ENCODE measurements at regions not wholly inside any gene's neighbourhood (a gene's known extent, or its start where the extent isn't known, plus 50 kb on each side); places are given as distances from the start of the nearest gene placed in this dataset.

- H3K27ac ChIP-seq (ENCODE audit: insufficient read depth in 1 of 2, low read depth in 1 of 2, low read length in 2 of 2, poor library complexity in 1 of 2, severe bottlenecking in 2 of 2) = no peak overlapping the region
- H3K36me3 ChIP-seq (ENCODE audit: control insufficient read depth in 4 of 4, insufficient read depth in 4 of 4, low read length in 3 of 4) = no peaks in the 10 kb centered on the region
- ChIA-PET CTCF (no interaction called here), POLR2A (no interaction called here)
- no peak overlapping the region for H3K4me3 ChIP-seq (ENCODE audit: control insufficient read depth in 1 of 7, extremely low read depth in 1 of 7, insufficient read depth in 4 of 7, low read depth in 2 of 7, low read length in 6 of 7)
- H3K27me3 ChIP-seq (replicated peaks in 2 of 5; ENCODE audit: control insufficient read depth in 4 of 5, insufficient read depth in 5 of 5, low read length in 4 of 5) = no peaks in the 10 kb centered on the region
- H3K4me1 ChIP-seq (ENCODE audit: control extremely low read depth in 1 of 4, control insufficient read depth in 4 of 4, insufficient read depth in 4 of 4, low read length in 3 of 4) = no peaks in the 10 kb centered on the region
- DNase-seq = no peak
- no peaks in the 10 kb centered on the region for H3K9me3 ChIP-seq (ENCODE audit: control extremely low read depth in 1 of 5, control insufficient read depth in 4 of 5, insufficient read depth in 2 of 5, low read depth in 1 of 5, low read length in 4 of 5)
- 90% methylated on average over 3 of the region's 3 CpGs for WGBS (ENCODE audit: insufficient coverage)
These were observed 326.2 kb upstream of the POT1 start for GRCh38 chr7:125255810-125256209.

GRCh38 chr7:125254566-125254965 is 324.9 kb upstream of the POT1 start:
- ChIA-PET CTCF (no interaction called here), POLR2A (no interaction called here)
- no peak overlapping the region for H3K27ac ChIP-seq (ENCODE audit: insufficient read depth in 1 of 2, low read depth in 1 of 2, low read length in 2 of 2, poor library complexity in 1 of 2, severe bottlenecking in 2 of 2)
- H3K4me1 ChIP-seq (ENCODE audit: control extremely low read depth in 1 of 4, control insufficient read depth in 4 of 4, insufficient read depth in 4 of 4, low read length in 3 of 4) = no peaks in the 10 kb centered on the region
- DNase-seq = no peak
- H3K36me3 ChIP-seq (ENCODE audit: control insufficient read depth in 4 of 4, insufficient read depth in 4 of 4, low read length in 3 of 4) = no peaks in the 10 kb centered on the region
- no peaks in the 10 kb centered on the region for H3K27me3 ChIP-seq (replicated peaks in 2 of 5; ENCODE audit: control insufficient read depth in 4 of 5, insufficient read depth in 5 of 5, low read length in 4 of 5)
- WGBS (ENCODE audit: insufficient coverage) = no CpG with 5 or more reads among the region's 1 CpG
- H3K9me3 ChIP-seq (ENCODE audit: control extremely low read depth in 1 of 5, control insufficient read depth in 4 of 5, insufficient read depth in 2 of 5, low read depth in 1 of 5, low read length in 4 of 5) = no peaks in the 10 kb centered on the region
- H3K4me3 ChIP-seq (ENCODE audit: control insufficient read depth in 1 of 7, extremely low read depth in 1 of 7, insufficient read depth in 4 of 7, low read depth in 2 of 7, low read length in 6 of 7) = no peak overlapping the region

- WGBS (ENCODE audit: insufficient coverage) = 100% methylated on average over 3 of the region's 3 CpGs
- POLR2A ChIA-PET = no interaction called here
- DNase-seq = no peak
These were observed 324.0 kb upstream of the POT1 start for GRCh38 chr7:125253452-125254190.

GRCh38 chr7:125247514-125248098 is 318.0 kb upstream of the POT1 start:
- no peak overlapping the region for H3K27ac ChIP-seq (ENCODE audit: insufficient read depth in 1 of 2, low read depth in 1 of 2, low read length in 2 of 2, poor library complexity in 1 of 2, severe bottlenecking in 2 of 2)
- no peaks in the 10 kb centered on the region for H3K27me3 ChIP-seq (replicated peaks in 2 of 5; ENCODE audit: control insufficient read depth in 4 of 5, insufficient read depth in 5 of 5, low read length in 4 of 5)
- no peak for DNase-seq
- no peaks in the 10 kb centered on the region for H3K36me3 ChIP-seq (ENCODE audit: control insufficient read depth in 4 of 4, insufficient read depth in 4 of 4, low read length in 3 of 4)
- no peak overlapping the region for H3K4me3 ChIP-seq (ENCODE audit: control insufficient read depth in 1 of 7, extremely low read depth in 1 of 7, insufficient read depth in 4 of 7, low read depth in 2 of 7, low read length in 6 of 7)
- no CpG with 5 or more reads among the region's 1 CpG for WGBS (ENCODE audit: insufficient coverage)
- H3K9me3 ChIP-seq (ENCODE audit: control extremely low read depth in 1 of 5, control insufficient read depth in 4 of 5, insufficient read depth in 2 of 5, low read depth in 1 of 5, low read length in 4 of 5) = no peaks in the 10 kb centered on the region
- CTCF ChIA-PET = interaction anchor here (1.2 kb wide), 1 partner anchor 17 kb away, joined by 3 read pairs; no protein-coding TSS in a partner anchor
- no peaks in the 10 kb centered on the region for H3K4me1 ChIP-seq (ENCODE audit: control extremely low read depth in 1 of 4, control insufficient read depth in 4 of 4, insufficient read depth in 4 of 4, low read length in 3 of 4)
- POLR2A ChIA-PET = no interaction called here

More at GRCh38 chr7:125253452-125254190, 324.0 kb upstream of the POT1 start:
- Histone ChIP-seq H3K36me3 (ENCODE audit: control insufficient read depth in 4 of 4, insufficient read depth in 4 of 4, low read length in 3 of 4) (no peaks in the 10 kb centered on the region), H3K4me3 (ENCODE audit: control insufficient read depth in 1 of 7, extremely low read depth in 1 of 7, insufficient read depth in 4 of 7, low read depth in 2 of 7, low read length in 6 of 7) (no peak overlapping the region), H3K27me3 (replicated peaks in 2 of 5; ENCODE audit: control insufficient read depth in 4 of 5, insufficient read depth in 5 of 5, low read length in 4 of 5) (no peaks in the 10 kb centered on the region), H3K9me3 (ENCODE audit: control extremely low read depth in 1 of 5, control insufficient read depth in 4 of 5, insufficient read depth in 2 of 5, low read depth in 1 of 5, low read length in 4 of 5) (no peaks in the 10 kb centered on the region), H3K4me1 (ENCODE audit: control extremely low read depth in 1 of 4, control insufficient read depth in 4 of 4, insufficient read depth in 4 of 4, low read length in 3 of 4) (no peaks in the 10 kb centered on the region), H3K27ac (ENCODE audit: insufficient read depth in 1 of 2, low read depth in 1 of 2, low read length in 2 of 2, poor library complexity in 1 of 2, severe bottlenecking in 2 of 2) (no peak overlapping the region)
- CTCF ChIA-PET = no interaction called here

- POLR2A ChIA-PET = no interaction called here
- DNase-seq = no peak
These were observed 317.1 kb upstream of the POT1 start for GRCh38 chr7:125246706-125247105.

DNA sequence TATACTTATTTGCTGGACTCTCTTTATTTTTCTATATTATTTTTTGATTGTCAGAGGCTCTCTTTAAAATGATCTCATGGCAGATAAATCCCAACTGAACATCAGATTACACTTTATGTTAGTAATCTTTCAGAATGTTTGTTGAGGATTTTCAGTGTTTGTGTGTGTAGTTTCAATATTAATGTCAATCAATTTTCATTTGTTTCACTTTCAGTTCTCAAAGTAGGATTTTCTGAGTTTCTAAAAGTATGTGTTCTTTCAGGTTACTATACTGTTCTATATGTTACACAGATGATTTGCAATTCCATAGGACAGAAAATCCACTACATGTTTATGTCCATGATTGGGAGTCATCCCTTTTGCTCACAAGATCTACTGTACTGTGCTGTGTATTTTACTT is 311.9 kb upstream of the POT1 start:
- Histone ChIP-seq H3K27ac (ENCODE audit: insufficient read depth in 1 of 2, low read depth in 1 of 2, low read length in 2 of 2, poor library complexity in 1 of 2, severe bottlenecking in 2 of 2) (no peak overlapping the region), H3K4me3 (ENCODE audit: control insufficient read depth in 1 of 7, extremely low read depth in 1 of 7, insufficient read depth in 4 of 7, low read depth in 2 of 7, low read length in 6 of 7) (no peak overlapping the region), H3K27me3 (replicated peaks in 2 of 5; ENCODE audit: control insufficient read depth in 4 of 5, insufficient read depth in 5 of 5, low read length in 4 of 5) (no peaks in the 10 kb centered on the region), H3K9me3 (ENCODE audit: control extremely low read depth in 1 of 5, control insufficient read depth in 4 of 5, insufficient read depth in 2 of 5, low read depth in 1 of 5, low read length in 4 of 5) (peaks cover 0 to 1% (median 0%) of the 10 kb centered on the region in 5 experiments), H3K36me3 (ENCODE audit: control insufficient read depth in 4 of 4, insufficient read depth in 4 of 4, low read length in 3 of 4) (no peaks in the 10 kb centered on the region), H3K4me1 (ENCODE audit: control extremely low read depth in 1 of 4, control insufficient read depth in 4 of 4, insufficient read depth in 4 of 4, low read length in 3 of 4) (no peaks in the 10 kb centered on the region)
- no peak for DNase-seq
- ChIA-PET POLR2A (no interaction called here), CTCF (no interaction called here)

More at GRCh38 chr7:125246706-125247105, 317.1 kb upstream of the POT1 start:
- Histone ChIP-seq H3K4me3 (ENCODE audit: control insufficient read depth in 1 of 7, extremely low read depth in 1 of 7, insufficient read depth in 4 of 7, low read depth in 2 of 7, low read length in 6 of 7) (no peak overlapping the region), H3K27ac (ENCODE audit: insufficient read depth in 1 of 2, low read depth in 1 of 2, low read length in 2 of 2, poor library complexity in 1 of 2, severe bottlenecking in 2 of 2) (no peak overlapping the region), H3K9me3 (ENCODE audit: control extremely low read depth in 1 of 5, control insufficient read depth in 4 of 5, insufficient read depth in 2 of 5, low read depth in 1 of 5, low read length in 4 of 5) (no peaks in the 10 kb centered on the region), H3K27me3 (replicated peaks in 2 of 5; ENCODE audit: control insufficient read depth in 4 of 5, insufficient read depth in 5 of 5, low read length in 4 of 5) (no peaks in the 10 kb centered on the region), H3K36me3 (ENCODE audit: control insufficient read depth in 4 of 4, insufficient read depth in 4 of 4, low read length in 3 of 4) (no peaks in the 10 kb centered on the region), H3K4me1 (ENCODE audit: control extremely low read depth in 1 of 4, control insufficient read depth in 4 of 4, insufficient read depth in 4 of 4, low read length in 3 of 4) (no peaks in the 10 kb centered on the region)
- no CpG with 5 or more reads among the region's 1 CpG for WGBS (ENCODE audit: insufficient coverage)
- CTCF ChIA-PET = no interaction called here

DNA sequence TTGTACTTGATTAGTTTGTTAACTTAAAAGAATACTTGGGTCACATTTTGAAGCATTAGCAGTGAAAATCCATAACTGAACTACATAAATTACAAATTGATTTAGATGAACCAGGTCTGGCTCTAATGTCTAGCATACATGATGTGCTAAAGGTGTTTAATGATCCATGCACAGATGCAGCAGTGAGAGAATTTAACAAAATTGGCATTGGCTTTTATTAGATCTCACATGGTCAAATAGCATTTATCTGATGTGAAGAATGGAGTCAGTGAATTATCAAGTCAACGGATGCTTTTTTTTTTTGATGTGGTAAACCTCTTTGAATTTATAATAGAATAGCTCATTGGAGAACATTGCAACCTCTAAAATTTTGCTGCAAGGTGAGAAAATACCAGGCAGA is 293.0 kb upstream of the POT1 start:
- Histone ChIP-seq H3K9me3 (ENCODE audit: control extremely low read depth in 1 of 5, control insufficient read depth in 4 of 5, insufficient read depth in 2 of 5, low read depth in 1 of 5, low read length in 4 of 5) (peaks cover 0 to 3% (median 0%) of the 10 kb centered on the region in 5 experiments), H3K27me3 (replicated peaks in 2 of 5; ENCODE audit: control insufficient read depth in 4 of 5, insufficient read depth in 5 of 5, low read length in 4 of 5) (no peaks in the 10 kb centered on the region), H3K36me3 (ENCODE audit: control insufficient read depth in 4 of 4, insufficient read depth in 4 of 4, low read length in 3 of 4) (no peaks in the 10 kb centered on the region), H3K4me3 (ENCODE audit: control insufficient read depth in 1 of 7, extremely low read depth in 1 of 7, insufficient read depth in 4 of 7, low read depth in 2 of 7, low read length in 6 of 7) (no peak overlapping the region), H3K27ac (ENCODE audit: insufficient read depth in 1 of 2, low read depth in 1 of 2, low read length in 2 of 2, poor library complexity in 1 of 2, severe bottlenecking in 2 of 2) (no peak overlapping the region), H3K4me1 (ENCODE audit: control extremely low read depth in 1 of 4, control insufficient read depth in 4 of 4, insufficient read depth in 4 of 4, low read length in 3 of 4) (no peaks in the 10 kb centered on the region)
- no peak for DNase-seq
- POLR2A ChIA-PET = no interaction called here
- CTCF ChIA-PET = no interaction called here
- 100% methylated on average over 1 of the region's 1 CpG for WGBS (ENCODE audit: insufficient coverage)
